NAMALWA (cell line): ENCODE measurements at regions not wholly inside any gene's neighbourhood (a gene's known extent, or its start where the extent isn't known, plus 50 kb on each side); places are given as distances from the start of the nearest gene placed in this dataset.
"Not testable (repeated sequence)": the region's sequence is repeated elsewhere in the genome, so short reads cannot be mapped to it uniquely, and the experiment has no call there.

Experiments used
- DNase-seq: peaks from one replicate; pipeline ENCODE4 v3.0.0-alpha.2; 2015; ENCODE audit warnings: low spot score

DNA sequence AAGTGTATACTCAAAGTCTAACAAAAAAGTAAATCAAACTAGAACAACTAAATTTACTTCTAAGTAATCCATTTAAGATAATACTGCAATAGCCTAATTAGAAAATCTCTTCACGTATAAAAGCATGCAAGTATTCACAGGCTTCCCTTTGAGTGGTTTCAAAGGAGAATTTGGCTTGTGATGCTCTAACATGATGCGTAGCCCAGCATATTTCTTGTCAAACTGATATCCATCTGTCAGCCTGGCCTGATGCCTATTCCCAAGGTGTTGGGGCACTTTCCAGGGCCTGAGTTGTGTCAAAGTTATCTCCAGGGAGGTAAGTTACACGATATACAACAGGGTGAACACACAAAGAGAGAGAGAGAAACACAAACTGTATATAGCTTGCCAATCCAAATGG is 287.0 kb upstream of the MAGEB18 start:
- DNase-seq, result no peak

DNA sequence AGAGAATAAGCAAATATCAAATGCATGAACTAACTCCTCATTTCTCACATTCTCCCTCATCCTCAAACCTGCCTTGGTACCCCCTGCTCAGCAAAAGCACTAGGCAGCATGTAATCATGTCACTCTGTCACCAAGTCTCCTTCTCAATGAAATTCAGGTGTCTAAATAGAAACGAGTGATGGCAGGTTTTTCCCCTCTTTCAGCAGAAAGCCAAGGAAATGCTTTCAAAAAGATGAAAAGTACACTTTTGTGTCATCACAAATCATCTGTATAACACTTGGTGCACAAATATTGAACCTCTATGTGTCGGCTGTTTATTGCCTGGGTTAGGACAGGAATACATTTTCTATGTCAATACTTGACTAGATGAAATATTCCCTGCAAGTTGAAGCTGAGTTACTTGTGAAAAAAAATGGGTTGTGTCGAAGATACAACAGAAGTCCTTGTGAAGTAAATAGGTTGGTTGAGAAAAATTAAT is 285.1 kb upstream of the MAGEB18 start:
- no peak for DNase-seq

DNA sequence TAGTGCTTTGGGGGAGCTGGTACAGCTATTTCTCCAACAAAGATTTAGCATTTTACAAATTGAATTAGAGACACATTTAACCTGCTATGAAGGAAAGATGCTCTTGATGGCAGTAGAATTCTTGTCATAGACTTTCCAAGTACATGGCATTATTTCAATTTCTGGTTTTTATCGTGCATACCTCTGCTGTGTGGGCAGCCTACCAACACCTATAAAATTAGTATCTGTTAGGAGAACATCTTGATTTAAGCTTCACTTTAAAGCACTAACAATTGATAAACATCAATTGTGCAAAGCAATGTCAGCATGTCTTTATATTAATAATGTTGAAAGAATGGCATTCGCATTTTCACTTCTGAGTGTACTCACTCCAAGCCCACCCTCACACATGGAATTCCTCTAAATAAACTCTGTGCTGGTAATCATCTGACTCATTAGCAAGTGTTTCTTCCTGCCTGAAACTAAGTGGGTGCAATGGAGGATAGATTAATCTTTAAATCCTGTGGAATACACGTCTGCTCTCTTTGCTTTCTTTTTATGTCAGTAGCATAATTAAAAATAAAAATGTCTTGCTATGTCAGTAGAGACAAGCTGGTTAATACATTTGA is 279.8 kb upstream of the MAGEB18 start:
- DNase-seq, result no peak

DNA sequence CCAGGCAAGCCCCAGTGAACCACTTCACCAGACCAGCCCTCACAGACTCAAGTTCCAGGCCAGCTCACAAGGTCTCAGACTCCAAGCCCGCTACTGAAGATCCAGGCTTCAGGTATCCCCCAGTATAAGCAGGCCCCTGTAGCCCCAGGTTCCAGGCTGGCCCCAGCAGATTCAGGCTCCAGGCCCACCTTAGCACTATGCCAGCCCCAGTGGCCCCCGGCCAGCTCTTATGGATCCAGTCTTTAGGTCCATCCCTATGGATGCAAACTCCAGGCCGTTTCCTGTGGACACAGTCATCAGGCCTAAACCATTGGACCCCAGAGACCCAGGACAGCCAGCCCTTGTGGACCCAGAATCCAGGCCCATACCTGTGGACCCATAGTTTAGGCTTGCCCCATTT is 277.8 kb upstream of the MAGEB18 start:
- no peak for DNase-seq

DNA sequence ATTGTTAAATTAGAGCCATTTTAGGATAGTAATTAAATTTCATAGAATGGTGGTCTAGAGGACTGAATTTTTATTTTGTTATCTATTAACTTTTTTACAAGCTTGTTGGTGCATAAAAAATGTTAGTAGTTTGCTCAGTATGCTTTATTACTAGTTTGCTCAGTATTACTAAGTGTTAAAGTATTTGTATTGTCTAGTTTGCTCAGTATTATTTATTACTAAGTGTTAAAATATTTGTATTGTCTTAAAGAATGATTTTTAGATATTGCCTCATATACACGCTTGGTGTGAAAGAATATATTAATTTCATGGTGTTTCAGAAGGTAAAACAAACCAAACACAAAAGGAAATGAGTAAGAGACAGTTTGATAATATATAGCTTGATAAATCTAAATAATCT is 268.4 kb upstream of the MAGEB18 start:
- no peak for DNase-seq

GRCh38 chrX:25872786-25873185 is 265.4 kb upstream of the MAGEB18 start:
- DNase-seq, result no peak

- DNase-seq, result no peak
Measured at GRCh38 chrX:25873196-25873595, 264.9 kb upstream of the MAGEB18 start.

GRCh38 chrX:25878806-25879205 is 259.3 kb upstream of the MAGEB18 start:
- no peak for DNase-seq

DNA sequence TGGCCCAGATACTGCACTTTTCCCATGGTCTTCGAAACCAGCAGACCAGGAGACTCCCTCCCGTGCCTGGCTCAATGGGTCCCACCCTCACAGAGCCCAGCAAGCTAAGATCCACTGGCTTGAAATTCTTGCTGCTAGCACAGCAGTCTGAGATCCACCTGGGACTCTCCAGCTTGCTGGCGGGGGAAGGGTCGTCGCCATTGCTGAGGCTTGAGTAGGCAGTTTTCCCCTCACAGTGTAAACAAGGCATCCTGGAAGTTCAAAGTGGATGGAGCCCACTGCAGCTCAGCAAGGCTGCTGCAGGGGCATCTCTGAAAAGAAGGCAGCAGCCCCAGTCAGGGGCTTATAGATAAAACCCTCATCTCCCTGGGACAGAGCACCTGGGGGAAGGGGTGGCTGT is 255.6 kb upstream of the MAGEB18 start:
- DNase-seq, result not testable (repeated sequence)

- no peak for DNase-seq
Measured at GRCh38 chrX:25897758-25898157, 240.4 kb upstream of the MAGEB18 start.

DNA sequence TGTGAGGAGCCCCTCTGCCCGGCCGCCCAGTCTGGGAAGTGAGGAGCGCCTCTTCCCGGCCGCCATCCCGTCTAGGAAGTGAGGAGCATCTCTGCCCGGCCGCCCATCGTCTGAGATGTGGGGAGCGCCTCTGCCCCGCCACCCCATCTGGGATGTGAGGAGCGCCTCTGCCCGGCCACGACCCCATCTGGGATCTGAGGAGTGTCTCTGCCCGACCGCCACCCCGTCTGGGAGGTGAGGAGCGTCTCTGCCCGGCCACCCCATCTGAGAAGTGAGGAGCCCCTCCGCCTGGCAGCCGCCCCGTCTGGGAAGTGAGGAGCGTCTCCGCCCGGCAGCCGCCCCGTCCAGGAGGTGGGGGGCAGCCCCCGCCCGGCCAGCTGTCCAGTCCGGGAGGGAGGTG is 232.4 kb upstream of the MAGEB18 start:
- not testable (repeated sequence) for DNase-seq

GRCh38 chrX:25925946-25926345 is 212.2 kb upstream of the MAGEB18 start:
- DNase-seq, result no peak

- DNase-seq, result no peak
Measured at GRCh38 chrX:25928316-25928715, 209.8 kb upstream of the MAGEB18 start.

DNA sequence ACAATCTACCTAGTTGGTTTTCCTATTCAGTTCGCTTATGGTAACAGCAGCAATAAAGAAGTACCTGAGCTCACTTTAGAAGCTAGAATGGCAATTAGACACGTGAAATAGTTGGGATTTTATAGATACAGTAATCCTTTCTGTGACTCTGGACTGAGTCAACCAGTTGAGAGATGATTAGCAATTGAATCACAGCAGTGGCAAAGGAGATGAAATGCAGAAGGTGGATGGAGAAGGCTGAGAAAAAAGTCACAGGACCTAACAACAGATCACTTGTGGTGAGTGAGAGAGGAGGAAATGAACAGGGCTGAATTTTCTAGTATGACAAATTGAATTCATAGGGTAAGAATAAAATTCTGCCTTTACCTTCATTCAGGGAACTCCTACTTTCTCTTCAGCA is 197.1 kb upstream of the MAGEB18 start:
- DNase-seq, result no peak

DNA sequence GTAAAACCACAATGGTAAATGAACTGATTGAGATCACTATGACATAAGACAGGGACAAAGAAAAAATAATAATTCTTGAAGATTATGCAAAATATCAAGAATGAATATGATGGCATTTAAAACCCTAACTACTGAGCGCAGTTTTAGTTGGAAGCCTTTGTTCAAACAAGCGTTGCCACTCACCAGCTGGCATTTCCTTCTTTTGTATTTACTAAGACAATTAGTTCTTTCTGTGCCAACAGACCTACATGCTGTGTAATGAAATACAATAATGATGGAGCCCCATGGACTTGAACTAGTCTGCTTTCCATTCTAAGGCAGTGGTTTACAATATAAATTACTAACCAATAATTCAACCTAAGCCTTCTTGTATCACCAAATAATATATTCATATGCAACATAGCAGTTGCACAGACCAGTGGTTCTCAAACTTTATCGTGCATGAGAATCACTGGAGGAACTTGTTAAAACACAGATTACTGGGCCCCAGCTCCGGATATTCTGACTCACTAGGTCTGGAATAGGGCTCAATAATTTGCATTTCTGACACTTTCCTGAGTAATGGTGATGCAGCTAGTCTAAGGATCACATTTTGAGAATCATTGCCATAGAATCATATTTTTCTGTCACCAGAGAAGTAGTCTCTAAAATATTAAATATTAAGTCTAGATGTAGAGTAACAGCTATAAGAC is 196.4 kb upstream of the MAGEB18 start:
- no peak for DNase-seq

- peak; percentile 38 for DNase-seq
Measured at GRCh38 chrX:25968920-25969319, 169.2 kb upstream of the MAGEB18 start.

DNA sequence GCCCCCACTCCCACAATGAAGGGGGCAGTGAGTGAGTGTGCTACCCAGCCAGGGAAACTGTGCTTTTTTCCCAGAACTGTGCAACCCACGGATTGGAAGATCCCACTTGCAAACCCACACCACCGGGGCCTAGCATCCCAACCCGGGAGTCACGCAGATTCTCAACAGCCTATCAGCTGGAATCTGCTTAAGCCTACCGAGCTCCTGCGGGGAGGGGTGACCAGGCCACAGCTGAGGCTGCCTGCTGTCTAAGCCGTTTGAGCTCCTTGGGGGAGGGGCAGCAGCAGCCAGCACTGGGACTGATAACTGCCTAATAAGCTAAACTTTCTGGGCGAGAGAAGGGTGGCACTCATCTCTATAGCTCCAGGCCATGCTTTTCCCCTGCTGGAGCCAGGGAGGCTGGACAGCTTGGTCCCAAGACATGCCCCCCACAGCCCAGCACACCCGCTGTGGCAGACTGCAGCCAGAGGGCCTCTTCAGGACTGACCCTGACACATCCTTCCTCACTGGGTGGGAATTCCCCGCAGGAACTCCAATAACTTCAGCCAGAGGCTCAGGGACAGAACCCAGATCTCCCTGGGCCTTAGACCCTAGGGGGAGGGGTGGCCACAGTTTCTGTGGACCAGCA is 161.3 kb upstream of the MAGEB18 start:
- no peak for DNase-seq

GRCh38 chrX:25998687-25999086 is 139.5 kb upstream of the MAGEB18 start:
- no peak for DNase-seq

GRCh38 chrX:26007462-26007861 is 130.7 kb upstream of the MAGEB18 start:
- DNase-seq, result no peak

DNA sequence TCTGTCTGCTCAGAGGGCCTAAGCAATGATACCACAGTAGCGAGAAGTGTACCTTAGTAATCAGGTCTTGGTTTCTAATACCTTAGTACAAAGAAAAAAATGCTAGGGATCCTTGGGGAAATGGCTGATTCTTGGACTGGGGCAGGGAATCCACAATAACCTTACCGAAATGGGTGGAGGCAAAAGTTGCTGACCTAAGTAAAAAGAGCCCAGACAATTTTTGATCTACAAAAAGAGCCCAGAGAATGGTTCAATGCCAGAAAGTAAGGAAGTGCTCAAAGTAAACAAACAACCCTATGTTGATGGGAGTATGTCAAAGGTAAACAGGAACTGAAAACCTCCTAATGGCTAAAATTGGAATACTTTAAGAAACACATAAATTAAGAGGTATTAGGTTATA is 130.1 kb upstream of the MAGEB18 start:
- DNase-seq, result no peak

- DNase-seq, result no peak
Measured at GRCh38 chrX:26008691-26009090, 129.5 kb upstream of the MAGEB18 start.

DNA sequence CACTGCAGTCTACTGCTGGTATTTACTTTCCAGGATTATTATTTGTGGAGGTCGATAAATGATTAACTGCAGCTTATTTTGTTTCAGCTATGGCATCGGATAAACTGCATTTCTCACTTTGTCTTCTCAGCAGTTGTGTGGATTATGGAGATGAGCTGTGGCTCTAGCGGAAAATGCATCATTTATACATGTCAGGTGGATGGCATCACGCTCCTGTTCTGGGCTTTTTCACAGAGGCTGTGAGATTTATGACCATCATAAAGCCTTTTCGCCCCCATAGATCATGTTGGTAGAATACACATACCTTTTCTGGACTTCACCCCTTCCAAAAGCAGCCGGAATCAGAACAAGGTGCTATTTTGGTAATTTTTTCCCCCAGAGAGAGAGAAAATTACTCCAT is 118.8 kb upstream of the MAGEB18 start:
- no peak for DNase-seq

DNA sequence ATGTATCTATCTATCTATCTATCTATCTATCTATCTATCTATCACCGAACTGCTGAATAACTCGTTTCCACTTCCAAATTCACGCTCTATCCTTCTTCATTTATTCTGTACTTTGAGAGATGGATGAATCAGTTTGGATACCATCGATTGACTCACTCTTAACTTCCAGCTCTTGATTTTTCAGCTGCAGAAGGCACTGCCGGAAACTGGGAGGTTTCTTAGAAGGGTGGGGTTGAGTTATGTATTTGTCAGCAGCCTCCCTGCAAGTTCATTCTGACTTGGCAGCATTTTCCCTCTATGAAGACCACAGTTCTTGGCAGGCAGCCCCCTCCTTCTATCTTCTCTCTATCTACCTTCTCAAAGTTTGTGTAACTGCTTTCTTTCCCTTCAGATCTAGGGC is 112.0 kb upstream of the MAGEB18 start:
- DNase-seq, result no peak
